ENCODE measurements at regions not wholly inside any gene's neighbourhood (a gene's known extent, or its start where the extent isn't known, plus 50 kb on each side); places are given as distances from the start of the nearest gene placed in this dataset.

- TF ChIP-seq POLR2A (IDR thresholded peaks at IDR 0.05): no peak
- TF ChIP-seq, protein P1, sequence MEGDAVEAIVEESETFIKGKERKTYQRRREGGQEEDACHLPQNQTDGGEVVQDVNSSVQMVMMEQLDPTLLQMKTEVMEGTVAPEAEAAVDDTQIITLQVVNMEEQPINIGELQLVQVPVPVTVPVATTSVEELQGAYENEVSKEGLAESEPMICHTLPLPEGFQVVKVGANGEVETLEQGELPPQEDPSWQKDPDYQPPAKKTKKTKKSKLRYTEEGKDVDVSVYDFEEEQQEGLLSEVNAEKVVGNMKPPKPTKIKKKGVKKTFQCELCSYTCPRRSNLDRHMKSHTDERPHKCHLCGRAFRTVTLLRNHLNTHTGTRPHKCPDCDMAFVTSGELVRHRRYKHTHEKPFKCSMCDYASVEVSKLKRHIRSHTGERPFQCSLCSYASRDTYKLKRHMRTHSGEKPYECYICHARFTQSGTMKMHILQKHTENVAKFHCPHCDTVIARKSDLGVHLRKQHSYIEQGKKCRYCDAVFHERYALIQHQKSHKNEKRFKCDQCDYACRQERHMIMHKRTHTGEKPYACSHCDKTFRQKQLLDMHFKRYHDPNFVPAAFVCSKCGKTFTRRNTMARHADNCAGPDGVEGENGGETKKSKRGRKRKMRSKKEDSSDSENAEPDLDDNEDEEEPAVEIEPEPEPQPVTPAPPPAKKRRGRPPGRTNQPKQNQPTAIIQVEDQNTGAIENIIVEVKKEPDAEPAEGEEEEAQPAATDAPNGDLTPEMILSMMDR (IDR thresholded peaks at IDR 0.05): no peak
- H3K27ac ChIP-seq: peak overlapping the region; percentile 16 to 78 (median 68)
- H3K9me3 ChIP-seq: no peaks in the 10 kb centered on the region
- H3K36me3 ChIP-seq: no peaks in the 10 kb centered on the region
- ATAC-seq (peak; percentile 38 to 56 (median 46)), DNase-seq (no peak)
- intact Hi-C loops (cut with DNase I): loop anchor here in 2 of 10 donors (5.0 to 10.0 kb wide), 2 partner anchors 45 to 48 kb away; no protein-coding TSS in a partner anchor
- H3K27me3 ChIP-seq: no peaks in the 10 kb centered on the region
- WGBS, 4 donors: 60 to 72% (median 67%) methylated on average over 6 of the region's 6 CpGs
- H3K4me1 ChIP-seq: peaks cover 0 to 45% (median 29%) of the 10 kb centered on the region in 12 donors
- H3K4me3 ChIP-seq: no peak overlapping the region
Measured at GRCh38 chr21:16377120-16377658, 647.4 kb downstream of the USP25 start.

DNA sequence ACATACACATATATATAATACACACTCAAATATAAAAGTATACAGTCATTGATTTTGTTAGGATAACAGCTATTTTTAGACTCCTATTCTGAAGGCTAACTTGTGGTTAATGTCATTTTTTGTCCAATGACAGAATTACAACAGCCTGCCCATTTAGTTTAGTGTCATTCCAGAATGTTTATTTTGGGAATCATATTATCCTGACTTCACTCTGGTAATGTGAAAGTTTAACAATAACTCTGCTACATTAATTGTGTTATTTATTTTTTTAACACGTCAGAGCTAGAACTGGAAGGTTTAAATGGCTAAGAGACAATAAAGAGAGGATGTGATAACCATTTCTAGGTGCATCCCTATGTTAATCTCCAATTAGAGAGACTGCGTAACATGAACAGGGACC, 648.1 kb downstream of the USP25 start:
- Histone ChIP-seq H3K27me3 (no peaks in the 10 kb centered on the region), H3K4me1 (peaks cover 0 to 45% (median 29%) of the 10 kb centered on the region in 12 donors), H3K9me3 (no peaks in the 10 kb centered on the region), H3K4me3 (no peak overlapping the region), H3K27ac (peak overlapping the region; percentile 16 to 78 (median 68)), H3K36me3 (no peaks in the 10 kb centered on the region)
- ATAC-seq: no peak
- no peak for DNase-seq
- intact Hi-C loops (cut with DNase I): loop anchor here in 2 of 10 donors (5.0 to 10.0 kb wide), 2 partner anchors 44 to 47 kb away; no protein-coding TSS in a partner anchor
- 64 to 73% (median 69%) methylated on average over 2 of the region's 2 CpGs for WGBS, 4 donors
- TF ChIP-seq POLR2A (IDR thresholded peaks at IDR 0.05): no peak
- TF ChIP-seq, protein P1 (IDR thresholded peaks at IDR 0.05): no peak

DNA sequence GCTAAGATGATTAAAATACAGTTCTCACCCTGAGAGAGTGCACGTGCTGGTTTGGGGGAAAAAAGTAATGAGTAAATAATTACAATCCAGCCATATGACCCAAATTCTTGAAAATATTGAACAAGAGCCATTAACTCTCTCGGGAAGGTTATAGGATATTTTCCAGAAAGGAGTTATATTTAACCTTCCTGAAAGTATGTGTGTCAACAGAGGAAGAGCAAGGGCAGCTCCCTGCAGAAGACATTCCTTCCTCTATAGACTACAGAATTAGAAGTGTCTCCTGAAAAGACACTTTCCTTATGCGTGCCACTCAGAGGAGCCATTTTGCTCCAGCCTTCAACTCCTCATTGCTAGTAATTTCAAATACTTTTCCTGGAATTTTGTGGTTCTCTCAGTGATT, 648.7 kb downstream of the USP25 start:
- TF ChIP-seq, protein P1 (IDR thresholded peaks at IDR 0.05): no peak
- TF ChIP-seq POLR2A (IDR thresholded peaks at IDR 0.05): no peak
- DNase-seq (no peak), ATAC-seq (peak in 2 of 4 donors; percentile 30 to 36)
- WGBS, 4 donors: 23 to 27% (median 25%) methylated on average over 3 of the region's 3 CpGs
- intact Hi-C loops (cut with DNase I): loop anchor here in 2 of 10 donors (5.0 to 10.0 kb wide), 2 partner anchors 44 to 46 kb away; no protein-coding TSS in a partner anchor
- Histone ChIP-seq H3K4me1 (peaks cover 0 to 45% (median 29%) of the 10 kb centered on the region in 12 donors), H3K4me3 (no peak overlapping the region), H3K27me3 (no peaks in the 10 kb centered on the region), H3K36me3 (no peaks in the 10 kb centered on the region), H3K9me3 (no peaks in the 10 kb centered on the region), H3K27ac (peak overlapping the region in 11 of 12 donors; percentile 16 to 78 (median 67))

DNA sequence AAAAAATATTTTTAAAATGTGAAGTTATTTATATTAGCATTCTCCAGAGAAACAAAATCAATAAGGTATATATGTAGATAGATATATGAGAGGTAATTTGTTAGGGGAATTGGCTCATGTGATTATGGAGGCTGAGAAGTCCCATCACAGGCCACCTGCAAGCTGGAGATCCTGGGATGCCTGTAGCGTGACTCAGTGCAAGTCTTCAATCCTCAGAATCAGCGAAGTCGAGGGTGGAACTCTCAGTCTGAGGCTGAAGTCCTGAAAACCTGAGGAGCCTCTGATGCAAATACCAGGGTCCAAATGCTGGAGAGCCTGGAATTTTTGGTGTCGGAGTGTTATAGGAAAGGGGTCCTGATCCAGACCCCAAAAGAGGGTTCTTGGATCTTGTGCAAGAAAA, 658.5 kb downstream of the USP25 start:
- DNase-seq (no peak), ATAC-seq (no peak)
- no peaks in the 10 kb centered on the region for H3K9me3 ChIP-seq
- no peaks in the 10 kb centered on the region for H3K27me3 ChIP-seq
- peaks cover 0 to 9% (median 0%) of the 10 kb centered on the region in 12 donors for H3K4me1 ChIP-seq
- no peak overlapping the region for H3K27ac ChIP-seq
- H3K36me3 ChIP-seq: no peaks in the 10 kb centered on the region
- WGBS, 4 donors: 85 to 96% (median 93%) methylated on average over 4 of the region's 4 CpGs
- intact Hi-C loops (cut with DNase I): no loop called here
- TF ChIP-seq POLR2A (IDR thresholded peaks at IDR 0.05): no peak
- TF ChIP-seq, protein P1 (IDR thresholded peaks at IDR 0.05): no peak
- H3K4me3 ChIP-seq: no peak overlapping the region

Measured in heart left ventricle (tissue), 16 donors.